ENCODE measurements at regions not wholly inside any gene's neighbourhood (a gene's known extent, or its start where the extent isn't known, plus 50 kb on each side); places are given as distances from the start of the nearest gene placed in this dataset.
"Not testable (repeated sequence)": the region's sequence is repeated elsewhere in the genome, so short reads cannot be mapped to it uniquely, and the experiment has no call there.

DNA sequence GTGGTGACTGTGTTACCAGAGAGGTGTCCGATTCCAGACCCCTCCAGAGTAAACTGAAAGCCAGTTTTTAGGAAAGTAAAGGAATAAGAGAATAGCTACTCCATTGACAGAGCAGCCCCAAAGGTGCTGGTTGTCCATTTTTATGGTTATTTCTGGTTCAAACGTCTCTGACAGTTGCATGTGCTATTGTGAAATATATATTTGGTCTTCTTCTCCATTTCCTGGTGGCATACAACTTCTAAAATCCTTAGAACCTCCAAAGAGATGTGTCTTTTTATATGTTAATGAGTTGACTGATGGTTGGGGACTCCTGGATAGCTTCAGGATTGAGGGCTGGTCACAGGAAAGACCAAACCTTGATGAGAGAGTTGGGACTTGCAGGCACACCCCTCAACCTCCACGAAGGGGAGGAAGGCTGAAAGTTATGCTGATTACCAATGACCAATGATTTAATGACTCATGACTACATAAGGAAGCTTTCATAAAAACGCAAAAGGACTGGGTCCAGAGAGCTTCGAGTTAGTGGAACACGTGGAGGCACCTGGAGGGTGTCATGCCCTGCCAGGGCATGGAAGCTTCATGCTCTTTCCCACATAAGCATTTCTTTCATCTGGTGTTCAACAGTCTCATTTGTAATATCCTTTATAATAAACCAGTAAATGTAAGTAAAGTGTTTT is 100.7 kb downstream of the SLC16A1 start:
- in situ Hi-C loops (cut with HindIII; ENCODE audit: low pct_unique_long_range_greater_than_20kb, low sequenced_read_pairs) = no loop called here
- no peak for DNase-seq (ENCODE audit: low read depth)

DNA sequence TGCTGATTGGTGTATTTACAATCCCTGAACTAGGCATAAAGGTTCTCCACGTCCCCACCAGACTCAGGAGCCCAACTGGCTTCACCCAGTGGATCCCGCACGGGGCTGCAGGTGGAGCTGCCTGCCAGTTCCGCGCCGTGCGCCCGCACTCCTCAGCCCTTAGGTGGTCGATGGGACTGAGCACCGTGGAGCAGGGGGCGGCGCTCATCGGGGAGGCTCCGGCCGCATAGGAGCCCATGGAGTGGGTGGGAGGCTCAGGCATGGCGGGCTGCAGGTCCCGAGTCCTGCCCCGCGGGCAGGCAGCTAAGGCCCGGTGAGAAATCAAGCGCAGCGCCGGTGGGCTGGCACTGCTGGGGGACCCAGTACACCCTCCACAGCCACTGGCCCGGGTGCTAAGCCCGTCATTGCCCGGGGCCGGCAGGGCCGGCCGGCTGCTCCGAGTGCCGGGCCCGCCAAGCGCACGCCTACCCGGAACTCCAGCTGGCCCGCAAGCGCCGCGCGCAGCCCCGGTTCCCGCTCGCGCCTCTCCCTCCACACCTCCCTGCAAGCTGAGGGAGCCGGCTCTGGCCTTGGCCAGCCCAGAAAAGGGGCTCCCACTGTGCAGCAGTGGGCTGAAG is 101.5 kb downstream of the SLC16A1 start:
- DNase-seq (ENCODE audit: low read depth); in situ Hi-C loops (cut with HindIII; ENCODE audit: low pct_unique_long_range_greater_than_20kb, low sequenced_read_pairs): not testable (repeated sequence)

DNA sequence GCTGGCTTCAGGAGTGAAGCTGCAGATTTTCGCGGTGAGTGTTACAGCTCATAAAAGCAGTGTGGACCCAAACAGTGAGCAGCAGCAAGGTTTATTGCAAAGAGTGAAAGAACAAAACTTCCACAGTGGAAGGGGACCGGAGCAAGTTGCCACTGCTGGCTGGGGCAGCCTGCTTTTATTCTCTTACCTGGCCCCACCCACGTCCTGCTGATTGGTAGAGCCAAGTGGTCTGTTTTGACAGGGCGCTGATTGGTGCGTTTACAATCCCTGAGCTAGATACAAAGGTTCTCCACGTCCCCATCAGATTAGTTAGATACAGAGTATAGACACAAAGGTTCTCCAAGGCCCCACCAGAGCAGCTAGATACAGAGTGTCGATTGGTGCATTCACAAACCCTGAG is 102.1 kb downstream of the SLC16A1 start:
- in situ Hi-C loops (cut with HindIII; ENCODE audit: low pct_unique_long_range_greater_than_20kb, low sequenced_read_pairs); DNase-seq (ENCODE audit: low read depth): not testable (repeated sequence)

DNA sequence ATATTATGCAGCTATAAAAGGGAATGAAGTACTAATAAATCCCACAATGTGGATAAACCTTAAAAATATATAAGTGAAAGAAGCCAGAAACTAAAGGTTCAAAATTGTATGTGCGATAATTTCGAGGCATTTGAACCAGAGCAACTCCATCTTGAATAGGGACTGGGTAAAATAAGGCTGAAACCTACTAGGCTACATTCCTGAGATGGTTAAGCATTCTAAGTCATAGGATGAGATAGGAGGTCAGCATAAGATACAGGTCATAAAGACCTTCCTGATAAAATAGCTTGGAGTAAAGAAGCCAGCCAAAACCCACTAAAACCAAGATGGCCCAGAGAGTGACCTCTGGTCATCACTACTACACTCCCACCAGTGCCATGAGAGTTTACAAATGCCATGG is 103.1 kb downstream of the SLC16A1 start:
- no peak for DNase-seq (ENCODE audit: low read depth)
- in situ Hi-C loops (cut with HindIII; ENCODE audit: low pct_unique_long_range_greater_than_20kb, low sequenced_read_pairs) = no loop called here

DNA sequence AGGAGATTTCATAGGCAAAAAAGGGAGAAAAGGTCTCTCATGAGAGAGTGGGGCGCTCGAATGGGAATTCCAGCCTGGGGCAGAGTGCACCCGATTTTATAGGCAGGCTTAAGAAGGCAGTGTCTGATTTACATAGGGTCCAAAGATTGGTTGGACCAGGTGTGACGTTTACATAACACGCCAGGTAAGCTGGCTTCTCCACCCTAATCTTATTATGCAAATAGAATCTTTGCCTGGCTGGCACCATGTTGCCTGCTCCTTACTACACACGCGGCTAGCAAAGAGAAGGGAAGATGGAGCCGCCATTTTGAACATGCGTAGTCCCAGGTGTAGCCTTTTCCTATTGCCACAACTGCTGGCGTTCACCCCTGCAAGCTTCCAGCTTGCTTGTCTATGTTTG is 103.7 kb downstream of the SLC16A1 start:
- DNase-seq (ENCODE audit: low read depth) = no peak
- in situ Hi-C loops (cut with HindIII; ENCODE audit: low pct_unique_long_range_greater_than_20kb, low sequenced_read_pairs) = no loop called here

DNA sequence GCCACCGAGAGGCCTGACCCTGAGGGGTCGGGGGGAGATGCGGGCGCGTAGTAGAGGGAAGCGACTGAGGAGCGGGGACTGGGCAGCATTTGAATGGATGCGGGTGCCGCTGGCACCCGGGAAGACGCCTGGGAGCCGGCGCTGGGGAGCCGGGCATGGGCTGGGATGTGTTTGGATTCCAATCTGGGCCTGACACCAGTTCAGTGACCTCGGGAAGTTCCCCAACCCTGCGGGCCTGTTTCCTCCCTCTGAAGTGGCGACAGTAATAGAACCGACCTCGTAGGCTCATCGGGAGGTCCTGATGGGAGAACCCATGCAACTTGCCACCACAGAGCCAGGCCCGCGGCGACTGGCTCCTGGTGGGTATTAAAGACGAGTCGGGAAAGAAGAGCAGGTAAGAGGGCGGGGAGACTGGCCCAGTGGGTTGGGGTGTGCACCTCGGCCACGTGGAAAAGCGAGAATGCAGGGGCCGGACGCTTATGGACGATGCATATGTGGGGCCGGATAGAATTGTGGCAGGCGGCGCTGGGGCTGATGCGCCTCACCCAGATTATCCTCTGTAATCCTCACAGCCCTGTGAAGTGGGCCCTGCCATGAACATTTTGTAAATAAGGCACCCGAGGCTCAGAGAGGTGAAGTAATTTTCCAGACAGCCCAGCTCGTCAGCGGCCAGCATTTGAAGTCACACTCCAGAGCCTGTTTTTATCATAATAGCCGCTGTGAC is 105.8 kb downstream of the SLC16A1 start:
- no peak for DNase-seq (ENCODE audit: low read depth)
- in situ Hi-C loops (cut with HindIII; ENCODE audit: low pct_unique_long_range_greater_than_20kb, low sequenced_read_pairs) = no loop called here

DNA sequence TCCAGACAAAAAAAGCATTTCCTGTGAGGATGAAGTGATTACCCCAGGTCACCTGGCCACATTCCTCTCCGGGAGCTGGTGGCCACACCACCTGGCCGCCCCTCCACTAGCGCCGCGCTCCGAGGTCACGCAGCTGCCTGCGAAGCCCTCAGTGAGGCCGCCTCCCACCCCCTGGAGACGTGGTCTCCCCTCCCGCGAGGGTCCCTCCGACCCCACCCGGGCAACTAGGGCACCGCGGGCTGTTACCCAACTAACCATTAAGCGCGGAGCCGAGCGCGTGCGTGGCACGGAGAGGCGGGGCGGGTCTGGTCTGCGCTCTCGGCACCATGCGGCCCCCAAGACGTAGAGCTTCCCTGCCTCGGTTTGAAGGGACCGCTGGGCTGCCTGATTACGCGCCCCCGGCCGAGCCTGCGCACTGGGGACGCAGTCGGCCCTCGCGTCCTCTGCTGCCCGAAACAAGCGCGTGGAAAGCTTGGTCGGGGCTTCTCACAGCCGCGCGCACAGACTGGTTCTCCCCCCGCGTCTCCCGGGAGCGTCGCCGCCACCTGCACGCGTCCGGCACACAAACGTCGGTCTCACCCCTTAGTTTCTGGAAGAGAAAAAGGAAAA is 106.5 kb downstream of the SLC16A1 start:
- in situ Hi-C loops (cut with HindIII; ENCODE audit: low pct_unique_long_range_greater_than_20kb, low sequenced_read_pairs) = no loop called here
- DNase-seq (ENCODE audit: low read depth) = no peak

DNA sequence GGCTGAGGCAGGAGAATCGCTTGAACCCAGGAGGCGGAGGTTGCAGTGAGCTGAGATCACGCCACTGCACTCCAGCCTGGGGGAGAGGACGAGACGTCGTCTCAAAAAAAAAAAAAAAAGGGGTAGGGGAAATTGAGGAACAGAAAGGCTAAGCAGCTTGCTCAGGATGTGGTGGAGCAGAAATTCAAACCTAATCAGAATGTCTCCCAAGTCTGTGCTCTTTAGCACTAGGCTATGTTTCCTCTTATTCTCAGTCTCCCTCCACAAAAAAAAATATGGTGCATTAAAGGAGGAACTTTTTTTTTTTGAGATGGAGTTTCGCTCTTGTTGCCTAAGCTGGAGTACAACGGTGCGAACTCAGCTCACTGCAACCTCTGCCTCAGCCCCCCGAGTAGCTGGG is 114.2 kb downstream of the SLC16A1 start:
- in situ Hi-C loops (cut with HindIII; ENCODE audit: low pct_unique_long_range_greater_than_20kb, low sequenced_read_pairs) = no loop called here
- DNase-seq (ENCODE audit: low read depth) = no peak

DNA sequence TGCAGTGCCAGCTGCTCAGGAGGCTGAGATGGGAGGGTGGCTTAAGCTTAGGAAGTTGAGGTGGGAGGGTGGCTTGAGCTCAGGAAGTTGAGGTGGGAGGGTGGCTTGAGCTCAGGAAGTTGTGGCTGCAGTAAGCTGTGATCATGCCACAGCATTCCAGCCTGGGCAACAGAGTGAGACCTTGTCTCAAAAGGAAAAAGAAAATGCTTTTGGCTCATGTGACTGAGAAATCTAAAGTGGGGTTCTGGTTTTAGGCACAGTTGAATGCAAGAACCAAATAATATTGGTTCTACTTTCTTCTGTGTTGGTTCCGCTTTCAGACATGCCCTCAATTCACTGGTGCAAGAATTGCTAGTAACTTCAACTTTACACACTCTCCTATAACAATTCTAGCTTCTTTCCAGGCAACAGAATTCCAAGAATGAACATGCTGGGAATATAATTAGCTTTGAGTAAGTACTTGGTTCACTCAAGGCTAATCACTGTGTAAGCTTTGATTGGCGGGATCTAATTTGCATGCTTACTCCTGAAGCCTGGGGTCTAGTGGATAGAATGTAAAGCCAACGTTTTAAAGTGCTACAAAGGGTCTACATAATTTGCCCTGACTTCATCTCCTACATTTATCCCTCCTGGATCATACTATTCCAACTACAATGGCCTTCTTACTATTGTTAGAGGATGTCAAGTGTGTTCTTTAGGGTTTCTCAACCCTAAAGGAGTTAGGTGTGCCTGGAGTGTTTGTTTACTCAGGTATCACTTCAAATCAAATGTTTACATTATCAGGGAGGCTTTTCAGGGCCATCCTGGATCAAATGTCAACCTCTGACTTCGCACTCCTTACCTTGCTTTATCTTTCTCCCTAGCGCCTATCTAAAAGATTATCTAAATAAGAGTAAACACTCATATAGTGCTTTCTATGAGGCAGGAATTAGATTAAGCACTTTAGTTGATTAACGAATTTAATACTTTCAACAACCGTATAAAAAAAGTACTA is 115.1 kb downstream of the SLC16A1 start:
- in situ Hi-C loops (cut with HindIII; ENCODE audit: low pct_unique_long_range_greater_than_20kb, low sequenced_read_pairs) = no loop called here
- DNase-seq (ENCODE audit: low read depth) = no peak

DNA sequence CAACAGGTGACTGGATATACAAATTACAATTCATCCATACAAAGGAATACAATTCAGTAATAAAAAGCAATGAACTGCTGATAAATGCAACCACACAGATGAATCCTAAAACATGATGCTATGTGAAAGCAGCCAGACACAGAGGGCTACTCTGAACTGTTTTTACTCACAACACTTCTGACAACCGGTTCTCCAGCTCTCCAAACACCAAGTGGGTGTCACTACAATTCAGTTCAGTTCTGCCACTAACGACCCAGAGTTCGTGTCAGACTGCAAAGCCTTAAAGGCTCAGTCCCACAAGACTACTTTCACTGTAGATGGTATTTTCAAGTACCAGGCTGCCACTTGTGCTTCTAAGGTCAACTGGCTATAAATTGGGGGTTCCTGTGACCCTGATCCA is 119.4 kb downstream of the SLC16A1 start:
- in situ Hi-C loops (cut with HindIII; ENCODE audit: low pct_unique_long_range_greater_than_20kb, low sequenced_read_pairs) = no loop called here
- DNase-seq (ENCODE audit: low read depth) = no peak

DNA sequence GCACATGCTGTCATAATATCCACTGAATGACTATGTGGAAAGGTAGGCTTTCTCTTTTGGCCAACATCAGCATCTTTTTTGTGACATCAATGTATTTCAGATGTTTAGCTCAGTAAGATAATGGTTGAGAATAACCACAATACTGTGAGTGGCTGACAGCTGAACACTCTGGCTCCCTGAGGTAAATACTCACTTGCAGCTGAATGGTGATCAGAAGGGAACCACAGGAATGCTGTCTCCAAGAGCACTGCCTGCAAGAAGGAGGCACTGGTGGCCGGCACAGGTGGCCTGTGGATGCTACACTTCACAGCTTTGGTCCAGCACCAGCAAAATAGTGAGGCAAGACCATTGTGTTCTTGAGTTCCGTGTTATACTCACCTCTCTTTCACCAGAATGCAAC is 118.7 kb upstream of the PPM1J start:
- in situ Hi-C loops (cut with HindIII; ENCODE audit: low pct_unique_long_range_greater_than_20kb, low sequenced_read_pairs) = no loop called here
- DNase-seq (ENCODE audit: low read depth) = no peak

DNA sequence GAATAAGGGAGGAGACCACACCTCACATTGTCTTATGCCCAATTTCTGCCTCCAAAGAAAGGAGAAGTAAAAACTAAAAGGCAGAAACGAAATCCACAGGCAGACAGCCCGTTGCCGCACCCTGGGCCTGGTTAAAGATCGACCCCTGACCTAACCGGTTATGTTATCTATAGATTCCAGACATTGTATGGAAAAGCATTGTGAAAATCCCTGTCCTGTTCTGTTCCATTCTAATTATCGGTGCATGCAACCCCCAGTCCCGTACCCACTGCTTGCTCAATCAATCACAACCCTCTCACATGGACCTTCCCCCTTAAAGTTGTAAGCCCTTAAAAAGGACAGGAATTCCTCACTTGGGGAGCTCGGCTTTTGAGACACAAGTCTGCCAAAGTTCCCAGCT is 117.1 kb upstream of the PPM1J start:
- DNase-seq (ENCODE audit: low read depth); in situ Hi-C loops (cut with HindIII; ENCODE audit: low pct_unique_long_range_greater_than_20kb, low sequenced_read_pairs): not testable (repeated sequence)

DNA sequence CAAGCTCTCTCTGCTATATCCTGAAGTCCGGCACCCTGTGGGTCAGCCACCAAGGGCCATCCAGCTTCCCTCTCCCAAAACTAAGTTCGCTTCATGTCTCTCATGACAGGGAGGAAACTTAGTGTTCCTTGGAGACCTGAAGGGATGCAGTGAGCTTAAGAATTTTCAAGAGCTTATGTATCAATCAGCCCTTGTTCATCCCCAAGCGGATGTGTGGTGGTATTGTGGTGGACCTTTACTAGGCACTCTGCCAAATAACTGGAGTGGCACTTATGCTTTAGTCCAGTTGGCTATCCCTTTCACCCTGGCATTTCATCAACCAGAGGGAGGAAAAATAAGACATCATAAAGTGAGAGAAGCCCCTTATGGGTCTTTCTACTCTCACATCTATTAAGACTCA is 114.6 kb upstream of the PPM1J start:
- in situ Hi-C loops (cut with HindIII; ENCODE audit: low pct_unique_long_range_greater_than_20kb, low sequenced_read_pairs) = not testable (repeated sequence)

DNA sequence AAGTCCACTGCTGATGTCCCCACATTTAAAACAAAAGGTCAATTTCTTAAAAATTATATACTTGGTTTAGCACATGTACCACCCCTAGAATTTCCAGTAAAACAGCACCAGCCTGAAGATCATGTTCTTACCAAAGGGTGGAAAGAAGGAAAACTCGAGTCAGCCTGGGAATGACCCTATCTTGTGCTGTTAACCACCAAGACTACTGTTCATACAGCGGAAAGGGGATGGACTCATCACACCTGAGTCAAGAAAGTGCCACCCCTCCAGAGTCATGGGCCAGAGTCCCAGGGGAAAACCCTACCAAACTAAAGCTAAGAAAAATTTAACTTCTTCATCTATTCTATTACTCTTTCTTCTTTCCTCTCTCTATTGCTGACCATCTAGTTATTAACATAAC is 113.6 kb upstream of the PPM1J start:
- in situ Hi-C loops (cut with HindIII; ENCODE audit: low pct_unique_long_range_greater_than_20kb, low sequenced_read_pairs) = no loop called here
- DNase-seq (ENCODE audit: low read depth) = no peak

More for the DNA sequence above, 114.6 kb upstream of the PPM1J start:
- DNase-seq (ENCODE audit: low read depth) = not testable (repeated sequence)

DNA sequence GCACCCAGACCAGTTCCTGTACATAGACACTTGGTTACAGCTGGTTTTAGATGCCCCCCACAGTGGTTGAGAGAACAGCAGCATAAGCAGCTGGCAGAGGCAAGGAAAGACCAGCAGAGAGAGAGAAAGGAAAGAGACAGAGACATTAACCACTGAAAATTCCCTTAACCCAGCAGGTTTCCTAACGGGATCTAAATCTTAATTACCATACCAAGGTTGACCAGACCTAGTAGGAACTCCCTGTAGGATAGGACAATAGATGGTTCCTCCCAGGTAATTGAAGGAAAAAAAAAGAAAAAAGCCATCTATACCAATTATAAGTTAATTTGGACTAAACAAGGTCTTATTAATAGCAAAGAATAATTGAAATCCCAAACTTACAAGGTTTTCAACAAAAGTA is 112.3 kb upstream of the PPM1J start:
- in situ Hi-C loops (cut with HindIII; ENCODE audit: low pct_unique_long_range_greater_than_20kb, low sequenced_read_pairs); DNase-seq (ENCODE audit: low read depth): not testable (repeated sequence)

DNA sequence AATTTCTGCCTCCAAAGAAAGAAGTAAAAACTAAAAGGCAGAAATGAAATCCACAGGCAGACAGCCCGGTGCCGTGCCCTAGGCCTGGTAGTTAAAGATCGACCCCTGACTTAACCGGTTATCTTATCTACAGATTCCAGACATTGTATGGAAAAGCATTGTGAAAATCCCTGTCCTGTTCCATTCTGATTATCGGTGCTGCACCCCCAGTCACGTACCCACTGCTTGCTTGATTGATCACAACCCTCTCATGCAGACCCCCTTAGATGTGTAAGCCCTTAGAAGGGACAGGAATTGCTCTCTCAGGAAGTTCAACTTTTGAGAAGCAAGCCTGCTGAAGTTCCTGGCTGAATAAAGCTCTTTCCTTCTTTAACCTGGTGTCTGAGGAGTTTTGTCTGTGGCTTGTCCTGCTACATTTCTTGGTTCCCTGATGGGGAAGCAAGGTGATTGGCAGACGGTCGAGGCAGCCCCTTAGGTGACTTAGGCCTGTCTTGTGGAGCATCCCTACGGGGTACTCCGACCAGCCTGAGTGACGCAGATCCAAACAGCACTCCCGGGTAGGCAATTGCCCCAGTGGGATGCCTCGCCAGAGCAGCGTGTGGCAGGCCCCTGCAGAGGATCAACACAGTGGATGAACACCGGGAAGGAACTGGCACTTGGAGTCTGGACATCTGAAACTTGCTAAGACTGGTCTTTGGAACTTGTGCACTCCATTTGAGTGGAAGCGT is 111.2 kb upstream of the PPM1J start:
- DNase-seq (ENCODE audit: low read depth) = no peak
- in situ Hi-C loops (cut with HindIII; ENCODE audit: low pct_unique_long_range_greater_than_20kb, low sequenced_read_pairs) = no loop called here

DNA sequence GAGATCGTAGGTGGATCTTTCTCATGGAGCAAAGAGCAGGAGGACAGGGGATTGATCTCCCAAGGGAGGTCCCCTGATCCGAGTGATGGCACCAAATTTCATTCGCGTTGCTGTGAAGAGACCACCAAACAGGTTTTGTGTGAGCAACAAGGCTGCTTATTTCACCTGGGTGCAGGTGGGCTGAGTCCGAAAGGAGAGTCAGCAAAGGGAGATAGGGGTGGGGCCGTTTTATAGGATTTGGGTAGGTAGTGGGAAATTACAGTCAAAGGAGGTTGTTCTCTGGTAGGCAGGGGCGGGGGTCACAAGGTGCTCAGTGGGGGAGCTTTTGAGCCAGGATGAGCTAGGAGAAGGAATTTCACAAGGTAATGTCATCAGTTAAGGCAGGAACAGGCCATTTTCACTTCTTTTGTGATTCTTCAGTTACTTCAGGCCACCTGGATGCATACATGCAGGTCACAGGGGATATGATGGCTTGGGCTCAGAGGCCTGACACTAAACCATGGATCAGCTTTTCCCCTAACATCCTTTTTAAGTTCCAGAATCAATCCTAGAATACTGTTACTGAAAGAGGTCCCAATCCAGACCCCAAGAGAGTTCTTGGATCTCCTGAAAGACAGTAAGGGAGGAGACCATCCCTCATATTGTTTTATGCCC is 110.6 kb upstream of the PPM1J start:
- in situ Hi-C loops (cut with HindIII; ENCODE audit: low pct_unique_long_range_greater_than_20kb, low sequenced_read_pairs); DNase-seq (ENCODE audit: low read depth): not testable (repeated sequence)

Data from Caki2 (cell line).